GM12864 (cell line): ENCODE measurements at regions not wholly inside any gene's neighbourhood (a gene's known extent, or its start where the extent isn't known, plus 50 kb on each side); places are given as distances from the start of the nearest gene placed in this dataset.

Source experiments
- DNase-seq: peaks from one replicate; pipeline ENCODE4 v3.0.0-alpha.2; 2011; ENCODE audit warnings: low read depth
- H3K4me3 ChIP-seq: 2 replicates; pipeline ENCODE4 v1.5.1; 2011; ENCODE audit warnings: mild to moderate bottlenecking, low read depth, low read length, control low read depth
- CTCF ChIP-seq: IDR thresholded peaks from 2 replicates; pipeline ENCODE4 v1.5.1; 2011; ENCODE audit warnings: low read depth, mild to moderate bottlenecking, moderate library complexity, low read length, control low read depth, inconsistent platforms; ENCODE audit errors: missing control alignments

- no peak for TF ChIP-seq CTCF
- DNase-seq: no peak
These were observed 836.1 kb downstream of the LTN1 start for GRCh38 chr21:28156590-28156989.

GRCh38 chr21:28154121-28154520, 838.6 kb downstream of the LTN1 start:
- H3K4me3 ChIP-seq: no peak overlapping the region
- TF ChIP-seq CTCF: no peak
- DNase-seq: no peak

More at GRCh38 chr21:28156590-28156989, 836.1 kb downstream of the LTN1 start:
- no peak overlapping the region for H3K4me3 ChIP-seq

- DNase-seq: no peak
- TF ChIP-seq CTCF: no peak
- H3K4me3 ChIP-seq: no peak overlapping the region
These were observed 839.9 kb downstream of the LTN1 start for GRCh38 chr21:28152732-28153131.

- no peak for DNase-seq
- H3K4me3 ChIP-seq: no peak overlapping the region
- no peak for TF ChIP-seq CTCF
These were observed 840.9 kb downstream of the LTN1 start for GRCh38 chr21:28151758-28152157.

GRCh38 chr21:28150778-28151177, 841.9 kb downstream of the LTN1 start:
- H3K4me3 ChIP-seq: no peak overlapping the region
- no peak for TF ChIP-seq CTCF
- DNase-seq: no peak

- no peak overlapping the region for H3K4me3 ChIP-seq
- no peak for TF ChIP-seq CTCF
- no peak for DNase-seq
These were observed 844.1 kb downstream of the LTN1 start for GRCh38 chr21:28148400-28149064.

- H3K4me3 ChIP-seq: no peak overlapping the region
- no peak for DNase-seq
- TF ChIP-seq CTCF: no peak
These were observed 848.0 kb downstream of the LTN1 start for GRCh38 chr21:28144653-28145052.
